ENCODE measurements at regions not wholly inside any gene's neighbourhood (a gene's known extent, or its start where the extent isn't known, plus 50 kb on each side); places are given as distances from the start of the nearest gene placed in this dataset.

- no peak for TF ChIP-seq MYNN (tag by site-specific recombination; IDR thresholded peaks at IDR 0.05; ENCODE audit: borderline replicate concordance)
- TF ChIP-seq ZNF157 (tag by site-specific recombination; IDR thresholded peaks at IDR 0.05): no peak
- TF ChIP-seq ZNF560 (tag by site-specific recombination; IDR thresholded peaks at IDR 0.05; ENCODE audit: borderline replicate concordance): no peak
- no peak for TF ChIP-seq PRDM6 (tag by site-specific recombination; IDR thresholded peaks at IDR 0.05)
- TF ChIP-seq ZNF169 (tag by site-specific recombination; IDR thresholded peaks at IDR 0.05): no peak
- TF ChIP-seq ZNF513 (tag by site-specific recombination; IDR thresholded peaks at IDR 0.05): no peak
- no peak for TF ChIP-seq ZNF510 (tag by site-specific recombination; IDR thresholded peaks at IDR 0.05; ENCODE audit: insufficient replicate concordance)
- POLR2A ChIA-PET: no interaction called here
- no peak overlapping the region for H3K4me3 ChIP-seq (ENCODE audit: low read depth, low read length)
Measured at GRCh38 chr6:67591910-67592309, 1043.2 kb upstream of the ADGRB3 start.

DNA sequence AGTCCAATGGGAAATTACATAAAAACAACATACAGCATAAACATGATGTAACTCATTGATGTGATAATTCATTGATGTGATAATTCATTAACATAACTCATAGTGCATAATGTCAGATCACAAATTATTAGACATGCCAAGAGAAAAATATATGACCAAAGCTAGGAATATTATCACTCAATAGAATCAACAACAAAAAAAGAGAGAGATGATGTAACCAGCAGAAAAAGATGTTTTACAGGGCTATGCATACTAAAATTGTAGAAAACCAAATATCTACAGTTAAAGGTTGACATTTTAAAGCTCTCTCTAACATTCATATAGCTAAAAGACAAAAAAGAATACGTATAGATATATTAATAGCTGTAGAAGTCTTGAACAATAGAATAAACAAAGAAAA lies 1067.2 kb upstream of the ADGRB3 start:
- H3K27ac ChIP-seq (ENCODE audit: extremely low read depth, low read depth, low read length): no peak overlapping the region
- H3K4me1 ChIP-seq (ENCODE audit: control insufficient read depth, insufficient read depth, low read length): no peaks in the 10 kb centered on the region
- H3K4me3 ChIP-seq (ENCODE audit: low read depth, low read length): no peak overlapping the region
- H3K9me3 ChIP-seq (ENCODE audit: control insufficient read depth, insufficient read depth, low read depth, low read length): no peaks in the 10 kb centered on the region
- ChIA-PET POLR2A (no interaction called here), CTCF (interaction anchor here (0.6 kb wide), 1 partner anchor 257 kb away, joined by 3 read pairs; no protein-coding TSS in a partner anchor)
- no peaks in the 10 kb centered on the region for H3K36me3 ChIP-seq (ENCODE audit: control insufficient read depth in 2 of 2, insufficient read depth in 1 of 2, low read length in 2 of 2)
- TF ChIP-seq ZNF624 (tag by site-specific recombination; IDR thresholded peaks at IDR 0.05): no peak

More at GRCh38 chr6:67591910-67592309, 1043.2 kb upstream of the ADGRB3 start:
- Histone ChIP-seq H3K4me1 (ENCODE audit: control insufficient read depth, insufficient read depth, low read length) (no peaks in the 10 kb centered on the region), H3K27ac (ENCODE audit: extremely low read depth, low read depth, low read length) (no peak overlapping the region), H3K36me3 (ENCODE audit: control insufficient read depth in 2 of 2, insufficient read depth in 1 of 2, low read length in 2 of 2) (no peaks in the 10 kb centered on the region), H3K9me3 (ENCODE audit: control insufficient read depth, insufficient read depth, low read depth, low read length) (no peaks in the 10 kb centered on the region)
- CTCF ChIA-PET: no interaction called here

GRCh38 chr6:67563671-67564070 lies 1071.4 kb upstream of the ADGRB3 start:
- POLR2A ChIA-PET: no interaction called here
- CTCF ChIA-PET: no interaction called here
- TF ChIP-seq ZNF221 (tag by site-specific recombination; IDR thresholded peaks at IDR 0.05; ENCODE audit: borderline replicate concordance) (no peak), ZNF623 (tag by site-specific recombination; IDR thresholded peaks at IDR 0.05) (no peak), FEZF1 (tag by site-specific recombination; IDR thresholded peaks at IDR 0.05) (no peak), TRIM28 (IDR thresholded peaks at IDR 0.05; ENCODE audit: borderline replicate concordance, low read length) (no peak), ZNF140 (tag by site-specific recombination; IDR thresholded peaks at IDR 0.05) (no peak), ZNF426 (tag by site-specific recombination; IDR thresholded peaks at IDR 0.05) (no peak)

GRCh38 chr6:67560068-67560467 lies 1075.0 kb upstream of the ADGRB3 start:
- ChIA-PET POLR2A (no interaction called here), CTCF (no interaction called here)
- no peak for TF ChIP-seq SP2 (tag by site-specific recombination; IDR thresholded peaks at IDR 0.05)
- Histone ChIP-seq H3K4me3 (ENCODE audit: low read depth, low read length) (no peak overlapping the region), H3K36me3 (ENCODE audit: control insufficient read depth in 2 of 2, insufficient read depth in 1 of 2, low read length in 2 of 2) (no peaks in the 10 kb centered on the region), H3K27ac (ENCODE audit: extremely low read depth, low read depth, low read length) (no peak overlapping the region), H3K9me3 (ENCODE audit: control insufficient read depth, insufficient read depth, low read depth, low read length) (no peaks in the 10 kb centered on the region), H3K4me1 (ENCODE audit: control insufficient read depth, insufficient read depth, low read length) (no peaks in the 10 kb centered on the region)

More at GRCh38 chr6:67563671-67564070, 1071.4 kb upstream of the ADGRB3 start:
- H3K36me3 ChIP-seq (ENCODE audit: control insufficient read depth in 2 of 2, insufficient read depth in 1 of 2, low read length in 2 of 2): no peaks in the 10 kb centered on the region
- no peak overlapping the region for H3K4me3 ChIP-seq (ENCODE audit: low read depth, low read length)
- H3K27ac ChIP-seq (ENCODE audit: extremely low read depth, low read depth, low read length): no peak overlapping the region
- H3K9me3 ChIP-seq (ENCODE audit: control insufficient read depth, insufficient read depth, low read depth, low read length): no peaks in the 10 kb centered on the region
- no peaks in the 10 kb centered on the region for H3K4me1 ChIP-seq (ENCODE audit: control insufficient read depth, insufficient read depth, low read length)

All from HEK293 (cell line).